NB4 (cell line): ENCODE measurements at regions not wholly inside any gene's neighbourhood (a gene's known extent, or its start where the extent isn't known, plus 50 kb on each side); places are given as distances from the start of the nearest gene placed in this dataset.

Experiments
- MYC ChIP-seq: IDR thresholded peaks from 2 replicates; pipeline ENCODE4 v1.6.1; 2011; ENCODE audit warnings: low read depth, low read length
- POLR2A ChIP-seq: IDR thresholded peaks from 2 replicates; pipeline ENCODE4 v1.6.1; 2011; ENCODE audit warnings: mild to moderate bottlenecking; ENCODE audit not compliant: insufficient read length; ENCODE audit errors: extremely low read depth
- TF ChIP-seq, protein P1 (sequence below): IDR thresholded peaks from 2 replicates; pipeline ENCODE4 v1.6.1; 2011; ENCODE audit warnings: low read depth, low read length
- TF ChIP-seq, protein P2 (sequence below): IDR thresholded peaks from one replicate; pipeline ENCODE4 v1.5.1; 2012; ENCODE audit warnings: low read depth, low read length

DNA sequence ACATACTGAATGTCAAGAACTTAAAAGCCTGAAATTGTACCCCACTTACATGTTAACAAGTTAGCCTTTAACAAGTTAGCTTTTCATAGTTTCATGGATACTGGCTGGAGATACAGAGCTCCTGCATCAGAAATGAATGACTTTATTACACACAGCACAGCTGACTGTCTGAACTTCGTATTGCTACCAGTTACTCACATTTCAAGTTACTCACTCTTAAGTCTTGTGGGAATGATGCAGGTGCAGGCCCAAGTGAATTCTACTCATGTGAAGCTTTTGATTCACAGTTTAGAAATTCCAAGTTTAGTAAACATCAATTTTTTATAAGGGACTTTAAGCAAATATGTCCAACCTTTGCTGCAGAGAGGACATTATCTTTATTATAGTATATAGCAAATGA, 762.2 kb upstream of the PRR20A start:
- TF ChIP-seq, protein P1, sequence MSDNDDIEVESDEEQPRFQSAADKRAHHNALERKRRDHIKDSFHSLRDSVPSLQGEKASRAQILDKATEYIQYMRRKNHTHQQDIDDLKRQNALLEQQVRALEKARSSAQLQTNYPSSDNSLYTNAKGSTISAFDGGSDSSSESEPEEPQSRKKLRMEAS: no peak
- TF ChIP-seq POLR2A: no peak
- TF ChIP-seq, protein P2, sequence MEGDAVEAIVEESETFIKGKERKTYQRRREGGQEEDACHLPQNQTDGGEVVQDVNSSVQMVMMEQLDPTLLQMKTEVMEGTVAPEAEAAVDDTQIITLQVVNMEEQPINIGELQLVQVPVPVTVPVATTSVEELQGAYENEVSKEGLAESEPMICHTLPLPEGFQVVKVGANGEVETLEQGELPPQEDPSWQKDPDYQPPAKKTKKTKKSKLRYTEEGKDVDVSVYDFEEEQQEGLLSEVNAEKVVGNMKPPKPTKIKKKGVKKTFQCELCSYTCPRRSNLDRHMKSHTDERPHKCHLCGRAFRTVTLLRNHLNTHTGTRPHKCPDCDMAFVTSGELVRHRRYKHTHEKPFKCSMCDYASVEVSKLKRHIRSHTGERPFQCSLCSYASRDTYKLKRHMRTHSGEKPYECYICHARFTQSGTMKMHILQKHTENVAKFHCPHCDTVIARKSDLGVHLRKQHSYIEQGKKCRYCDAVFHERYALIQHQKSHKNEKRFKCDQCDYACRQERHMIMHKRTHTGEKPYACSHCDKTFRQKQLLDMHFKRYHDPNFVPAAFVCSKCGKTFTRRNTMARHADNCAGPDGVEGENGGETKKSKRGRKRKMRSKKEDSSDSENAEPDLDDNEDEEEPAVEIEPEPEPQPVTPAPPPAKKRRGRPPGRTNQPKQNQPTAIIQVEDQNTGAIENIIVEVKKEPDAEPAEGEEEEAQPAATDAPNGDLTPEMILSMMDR: no peak
- TF ChIP-seq MYC: no peak
